SK-N-SH treated with all-trans-retinoic acid at 6 μM for 48 hours (cell line): ENCODE measurements at regions not wholly inside any gene's neighbourhood (a gene's known extent, or its start where the extent isn't known, plus 50 kb on each side); places are given as distances from the start of the nearest gene placed in this dataset.

Experiments used
- ARNTL ChIP-seq: fragments of 450-650 bp; formaldehyde crosslinking; IDR thresholded peaks from 2 replicates; pipeline ENCODE4 v1.5.0; 2020; ENCODE audit warnings: low read depth, mild to moderate bottlenecking, moderate library complexity, borderline replicate concordance
- BACH2 ChIP-seq: fragments of 250-450 bp; sonication (Bioruptor Pico); IDR thresholded peaks from 2 replicates; pipeline ENCODE4 v1.9.0; 2021; ENCODE audit warnings: mild to moderate bottlenecking, borderline replicate concordance
- CREB5 ChIP-seq: fragments of 250-450 bp; sonication (Bioruptor Pico); IDR thresholded peaks from 2 replicates; pipeline ENCODE4 v1.5.1; 2020; ENCODE audit warnings: low read depth, mild to moderate bottlenecking, moderate library complexity
- GLIS3 ChIP-seq: fragments of 250-450 bp; sonication (Bioruptor Pico); IDR thresholded peaks from 2 replicates; pipeline ENCODE4 v1.5.0; 2020; ENCODE audit warnings: mild to moderate bottlenecking, moderate library complexity
- ISL1 ChIP-seq: fragments of 250-450 bp; sonication (Bioruptor Pico); IDR thresholded peaks from 2 replicates; pipeline ENCODE4 v2.1.2; 2022; ENCODE audit warnings: mild to moderate bottlenecking, moderate library complexity
- RARB ChIP-seq: fragments of 250-450 bp; sonication (Bioruptor Pico); IDR thresholded peaks from 2 replicates; pipeline ENCODE4 v1.8.0; 2021; ENCODE audit warnings: mild to moderate bottlenecking, moderate library complexity
- TCF4 ChIP-seq: fragments of 250-450 bp; sonication (Bioruptor Pico); IDR thresholded peaks from 2 replicates; pipeline ENCODE4 v1.8.0; 2021; ENCODE audit warnings: mild to moderate bottlenecking, moderate library complexity, borderline replicate concordance
- TSHZ2 ChIP-seq: fragments of 250-450 bp; sonication (Bioruptor Pico); IDR thresholded peaks from 2 replicates; pipeline ENCODE4 v1.5.0; 2020; ENCODE audit warnings: mild to moderate bottlenecking, moderate library complexity
- ZFP3 ChIP-seq: fragments of 250-450 bp; sonication (Bioruptor Pico); IDR thresholded peaks from 2 replicates; pipeline ENCODE4 v1.5.0; 2020; ENCODE audit warnings: mild to moderate bottlenecking, moderate library complexity
- ZNF70 ChIP-seq: fragments of 450-650 bp; formaldehyde crosslinking; IDR thresholded peaks from 2 replicates; pipeline ENCODE4 v1.5.0; 2020; ENCODE audit warnings: mild to moderate bottlenecking, moderate library complexity
- ZNF8 ChIP-seq: fragments of 450-650 bp; formaldehyde crosslinking; IDR thresholded peaks from 2 replicates; pipeline ENCODE4 v1.5.0; 2020; ENCODE audit warnings: mild to moderate bottlenecking, moderate library complexity
- TF ChIP-seq, protein P1 (sequence below): fragments of 250-450 bp; sonication (Bioruptor Pico); IDR thresholded peaks from 2 replicates; pipeline ENCODE4 v1.8.0; 2020; ENCODE audit warnings: mild to moderate bottlenecking, moderate library complexity, borderline replicate concordance
- TF ChIP-seq, protein P2 (sequence below): fragments of 250-450 bp; sonication (Bioruptor Pico); IDR thresholded peaks from 2 replicates; pipeline ENCODE4 v1.8.0; 2021; ENCODE audit warnings: low read depth, mild to moderate bottlenecking, moderate library complexity, borderline replicate concordance
- TF ChIP-seq, protein P3 (sequence below): fragments of 250-450 bp; sonication (Bioruptor Pico); IDR thresholded peaks from 2 replicates; pipeline ENCODE4 v1.5.1; 2021; ENCODE audit warnings: mild to moderate bottlenecking, moderate library complexity

DNA sequence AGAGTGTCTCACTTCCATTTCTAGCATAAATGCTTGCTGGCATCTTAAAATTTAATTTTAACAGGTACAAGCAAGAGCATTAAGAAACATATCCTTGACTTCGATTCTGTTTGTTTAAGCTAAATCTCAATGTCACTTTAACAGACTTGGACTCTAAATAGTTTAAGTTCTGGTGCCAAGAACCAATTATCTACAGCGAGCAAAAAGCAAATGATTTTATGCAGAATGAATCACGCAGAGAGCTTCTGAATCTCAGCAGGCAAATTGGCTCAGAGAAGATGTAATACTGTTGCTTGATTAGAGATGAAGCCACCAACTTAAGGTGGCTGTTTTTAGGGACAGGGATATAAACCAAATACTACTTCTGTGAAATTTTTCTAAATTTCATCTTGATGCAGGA is 117.0 kb upstream of the PLD5 start:
- TF ChIP-seq TSHZ2 (CRISPR knock-in tag) (no peak), ZNF70 (CRISPR knock-in tag) (no peak), ARNTL (CRISPR knock-in tag) (no peak), BACH2 (CRISPR knock-in tag) (no peak), CREB5 (CRISPR knock-in tag) (no peak), ZNF8 (CRISPR knock-in tag) (no peak), ISL1 (no peak), ZFP3 (CRISPR knock-in tag) (no peak), TCF4 (CRISPR knock-in tag) (no peak), RARB (no peak), GLIS3 (CRISPR knock-in tag) (no peak)
- TF ChIP-seq, protein P1, sequence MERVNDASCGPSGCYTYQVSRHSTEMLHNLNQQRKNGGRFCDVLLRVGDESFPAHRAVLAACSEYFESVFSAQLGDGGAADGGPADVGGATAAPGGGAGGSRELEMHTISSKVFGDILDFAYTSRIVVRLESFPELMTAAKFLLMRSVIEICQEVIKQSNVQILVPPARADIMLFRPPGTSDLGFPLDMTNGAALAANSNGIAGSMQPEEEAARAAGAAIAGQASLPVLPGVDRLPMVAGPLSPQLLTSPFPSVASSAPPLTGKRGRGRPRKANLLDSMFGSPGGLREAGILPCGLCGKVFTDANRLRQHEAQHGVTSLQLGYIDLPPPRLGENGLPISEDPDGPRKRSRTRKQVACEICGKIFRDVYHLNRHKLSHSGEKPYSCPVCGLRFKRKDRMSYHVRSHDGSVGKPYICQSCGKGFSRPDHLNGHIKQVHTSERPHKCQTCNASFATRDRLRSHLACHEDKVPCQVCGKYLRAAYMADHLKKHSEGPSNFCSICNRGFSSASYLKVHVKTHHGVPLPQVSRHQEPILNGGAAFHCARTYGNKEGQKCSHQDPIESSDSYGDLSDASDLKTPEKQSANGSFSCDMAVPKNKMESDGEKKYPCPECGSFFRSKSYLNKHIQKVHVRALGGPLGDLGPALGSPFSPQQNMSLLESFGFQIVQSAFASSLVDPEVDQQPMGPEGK (CRISPR knock-in tag) = no peak
- TF ChIP-seq, protein P2, sequence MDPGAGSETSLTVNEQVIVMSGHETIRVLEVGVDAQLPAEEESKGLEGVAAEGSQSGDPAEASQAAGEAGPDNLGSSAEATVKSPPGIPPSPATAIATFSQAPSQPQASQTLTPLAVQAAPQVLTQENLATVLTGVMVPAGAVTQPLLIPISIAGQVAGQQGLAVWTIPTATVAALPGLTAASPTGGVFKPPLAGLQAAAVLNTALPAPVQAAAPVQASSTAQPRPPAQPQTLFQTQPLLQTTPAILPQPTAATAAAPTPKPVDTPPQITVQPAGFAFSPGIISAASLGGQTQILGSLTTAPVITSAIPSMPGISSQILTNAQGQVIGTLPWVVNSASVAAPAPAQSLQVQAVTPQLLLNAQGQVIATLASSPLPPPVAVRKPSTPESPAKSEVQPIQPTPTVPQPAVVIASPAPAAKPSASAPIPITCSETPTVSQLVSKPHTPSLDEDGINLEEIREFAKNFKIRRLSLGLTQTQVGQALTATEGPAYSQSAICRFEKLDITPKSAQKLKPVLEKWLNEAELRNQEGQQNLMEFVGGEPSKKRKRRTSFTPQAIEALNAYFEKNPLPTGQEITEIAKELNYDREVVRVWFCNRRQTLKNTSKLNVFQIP (CRISPR knock-in tag) = no peak
- TF ChIP-seq, protein P3, sequence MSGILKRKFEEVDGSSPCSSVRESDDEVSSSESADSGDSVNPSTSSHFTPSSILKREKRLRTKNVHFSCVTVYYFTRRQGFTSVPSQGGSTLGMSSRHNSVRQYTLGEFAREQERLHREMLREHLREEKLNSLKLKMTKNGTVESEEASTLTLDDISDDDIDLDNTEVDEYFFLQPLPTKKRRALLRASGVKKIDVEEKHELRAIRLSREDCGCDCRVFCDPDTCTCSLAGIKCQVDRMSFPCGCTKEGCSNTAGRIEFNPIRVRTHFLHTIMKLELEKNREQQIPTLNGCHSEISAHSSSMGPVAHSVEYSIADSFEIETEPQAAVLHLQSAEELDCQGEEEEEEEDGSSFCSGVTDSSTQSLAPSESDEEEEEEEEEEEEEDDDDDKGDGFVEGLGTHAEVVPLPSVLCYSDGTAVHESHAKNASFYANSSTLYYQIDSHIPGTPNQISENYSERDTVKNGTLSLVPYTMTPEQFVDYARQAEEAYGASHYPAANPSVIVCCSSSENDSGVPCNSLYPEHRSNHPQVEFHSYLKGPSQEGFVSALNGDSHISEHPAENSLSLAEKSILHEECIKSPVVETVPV (CRISPR knock-in tag) = no peak
